ENCODE measurements at regions not wholly inside any gene's neighbourhood (a gene's known extent, or its start where the extent isn't known, plus 50 kb on each side); places are given as distances from the start of the nearest gene placed in this dataset.

- TF ChIP-seq POLR2A (IDR thresholded peaks at IDR 0.05), result no peak
- no peak for TF ChIP-seq CTCF (IDR thresholded peaks at IDR 0.05)
Measured at GRCh38 chr16:35252356-35252936, 1793.0 kb downstream of the TP53TG3F start.
